ENCODE measurements at regions not wholly inside any gene's neighbourhood (a gene's known extent, or its start where the extent isn't known, plus 50 kb on each side); places are given as distances from the start of the nearest gene placed in this dataset.
A peak's percentile ranks its signal among the peaks of the same experiment; 100 is the strongest.
"Not testable (repeated sequence)": the region's sequence is repeated elsewhere in the genome, so short reads cannot be mapped to it uniquely, and the experiment has no call there.

DNA sequence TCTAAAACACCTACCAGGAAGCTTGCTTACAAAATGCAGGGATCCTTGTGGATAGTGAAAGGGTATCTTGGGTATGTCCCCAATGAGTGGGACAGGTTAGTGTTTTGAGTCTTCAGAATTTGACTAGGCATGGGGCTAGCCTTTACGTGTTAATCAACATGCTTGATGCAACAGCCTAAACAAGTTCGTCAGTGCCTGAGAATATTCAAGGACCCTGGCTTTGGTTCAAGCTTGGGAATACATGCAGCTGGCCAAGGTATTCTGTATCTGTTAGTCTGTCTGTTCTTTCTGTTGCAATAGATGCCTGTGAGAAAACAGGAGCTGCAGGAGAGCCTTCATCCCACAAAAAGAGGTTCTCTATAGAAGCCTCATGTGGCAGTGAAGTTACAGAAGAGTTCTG, 149.5 kb downstream of the CCNG2 start:
- DNase-seq (ENCODE audit: low spot score) = no peak

DNA sequence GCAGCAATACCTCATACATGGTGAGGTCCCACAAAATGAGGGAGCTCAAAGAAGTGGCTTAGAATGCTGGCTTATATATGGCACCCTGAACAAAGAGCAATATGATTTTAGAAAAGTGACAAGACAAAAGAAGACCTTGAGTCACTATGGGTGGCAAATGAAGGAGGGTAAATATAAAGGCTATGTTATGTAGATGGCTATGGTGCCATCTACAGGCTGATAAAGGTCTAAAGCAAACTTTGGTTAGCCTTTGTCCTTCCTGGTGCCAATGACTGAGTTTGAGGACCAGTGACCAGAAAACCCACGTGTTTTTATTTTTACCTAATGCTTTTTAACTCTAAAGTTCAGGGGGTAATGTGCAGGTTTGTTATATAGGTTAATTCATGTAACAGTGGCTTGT, 151.8 kb downstream of the CCNG2 start:
- DNase-seq (ENCODE audit: low spot score) = peak; percentile 71

DNA sequence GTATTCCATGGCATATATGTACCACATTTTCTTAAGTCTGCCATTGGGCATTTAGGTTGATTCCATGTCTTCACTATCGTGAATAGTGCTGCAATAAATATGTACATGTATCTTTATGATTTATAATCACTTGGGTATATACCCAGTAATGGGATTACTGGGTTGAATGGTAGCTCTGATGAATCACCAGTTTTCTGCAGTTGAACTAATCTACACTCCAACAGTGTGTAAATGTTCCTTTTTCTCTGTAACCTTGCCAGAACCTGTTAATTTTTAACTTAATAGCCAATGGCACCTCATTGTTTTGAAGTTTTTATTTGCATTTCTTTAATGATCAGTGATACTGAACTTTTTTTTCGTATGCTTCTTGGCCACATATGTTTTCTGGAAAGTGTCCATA, 152.5 kb downstream of the CCNG2 start:
- DNase-seq (ENCODE audit: low spot score) = no peak

- peak; percentile 35 for DNase-seq (ENCODE audit: low spot score)
Measured at GRCh38 chr4:77310931-77311330, 153.9 kb downstream of the CCNG2 start.

- no peak for DNase-seq (ENCODE audit: low spot score)
Measured at GRCh38 chr4:77314697-77315096, 157.7 kb downstream of the CCNG2 start.

DNA sequence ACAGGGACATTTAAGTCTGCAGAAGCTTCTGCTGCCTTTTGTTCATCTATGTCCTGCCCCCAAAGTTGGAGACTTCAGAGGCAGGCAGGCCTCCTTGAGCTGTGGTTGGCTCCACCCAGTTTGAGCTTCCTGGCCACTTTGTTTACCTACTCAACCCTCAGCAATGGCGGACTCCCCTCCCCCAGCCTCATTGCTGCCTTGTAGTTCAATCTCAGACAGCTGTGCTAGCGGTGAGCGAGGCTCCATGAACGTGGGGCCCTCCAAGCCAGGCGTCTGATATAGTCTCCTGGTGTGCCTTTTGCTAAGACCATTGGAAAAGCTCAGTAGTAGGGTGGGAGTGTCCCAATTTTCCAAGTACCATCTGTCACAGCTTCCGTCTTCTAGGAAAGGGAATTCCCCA, 170.1 kb downstream of the CCNG2 start:
- DNase-seq (ENCODE audit: low spot score) = no peak

- DNase-seq (ENCODE audit: low spot score) = no peak
Measured at GRCh38 chr4:77332696-77333270, 175.8 kb downstream of the CCNG2 start.

DNA sequence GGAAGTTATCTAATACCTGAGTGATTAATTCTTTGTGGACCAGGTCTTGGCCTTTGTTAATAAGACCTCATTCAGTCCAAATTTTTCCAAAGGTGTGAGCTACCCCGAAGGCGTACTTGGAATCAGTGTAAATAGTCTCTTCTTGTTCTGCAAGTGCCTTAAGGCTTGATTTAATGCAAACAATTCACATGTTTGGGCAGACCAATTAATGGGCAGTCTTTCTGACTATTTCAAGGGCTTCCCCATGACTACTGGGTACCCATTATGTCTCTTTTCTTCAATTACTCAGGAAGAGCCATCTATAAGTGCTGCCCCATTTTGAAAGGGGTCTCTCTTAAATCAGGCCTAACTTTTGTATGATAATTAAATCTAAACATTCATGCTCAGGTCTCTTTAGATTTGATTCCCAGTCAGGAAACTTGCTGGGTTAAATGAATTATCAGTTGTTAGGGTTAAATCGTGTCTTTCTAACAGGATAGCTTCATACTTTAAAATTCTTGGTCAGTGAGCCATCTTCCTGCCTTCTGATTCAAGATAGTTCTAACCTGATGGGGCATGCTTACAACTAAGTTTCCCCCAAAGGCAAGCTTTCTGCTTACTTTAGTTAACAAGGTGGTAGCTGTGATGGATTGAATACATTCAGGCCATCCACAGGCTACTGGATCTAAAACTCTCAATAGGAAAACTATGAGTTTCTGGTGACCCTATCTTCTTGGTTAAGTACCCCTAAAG, 179.6 kb downstream of the CCNG2 start:
- no peak for DNase-seq (ENCODE audit: low spot score)

DNA sequence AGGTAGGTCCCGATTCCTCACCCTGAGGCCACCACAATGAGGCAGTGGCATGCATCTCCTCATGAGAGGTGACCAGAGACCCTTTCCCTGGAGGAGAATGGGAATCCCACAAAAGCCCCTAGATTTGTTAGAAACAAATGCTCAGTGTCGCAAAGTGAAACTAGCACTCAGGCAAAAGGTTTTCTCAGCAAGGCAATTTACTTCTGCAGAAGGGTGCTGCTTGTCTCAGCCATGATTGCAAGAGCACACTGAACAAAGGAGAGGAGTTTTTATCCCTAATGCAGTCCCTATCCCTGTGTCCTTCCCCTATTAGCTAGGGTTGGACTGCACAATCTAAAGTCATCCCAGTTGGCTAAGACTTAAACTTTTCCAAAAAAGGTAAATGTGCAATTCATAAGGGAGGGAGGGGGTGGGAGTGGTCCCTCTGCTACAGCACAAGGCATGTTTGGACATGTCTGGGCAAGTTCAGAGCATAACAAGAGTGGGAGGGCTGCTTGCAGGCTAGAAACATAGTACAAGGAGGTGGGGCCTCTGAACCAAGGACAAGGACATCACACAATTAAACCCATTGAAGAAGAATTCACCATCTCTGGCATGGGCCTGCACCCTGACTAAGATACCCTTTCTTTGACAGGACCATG, 185.3 kb downstream of the CCNG2 start:
- DNase-seq (ENCODE audit: low spot score) = no peak

- DNase-seq (ENCODE audit: low spot score) = no peak
Measured at GRCh38 chr4:77344001-77344400, 187.0 kb downstream of the CCNG2 start.

- no peak for DNase-seq (ENCODE audit: low spot score)
Measured at GRCh38 chr4:77344784-77345183, 187.8 kb downstream of the CCNG2 start.

DNA sequence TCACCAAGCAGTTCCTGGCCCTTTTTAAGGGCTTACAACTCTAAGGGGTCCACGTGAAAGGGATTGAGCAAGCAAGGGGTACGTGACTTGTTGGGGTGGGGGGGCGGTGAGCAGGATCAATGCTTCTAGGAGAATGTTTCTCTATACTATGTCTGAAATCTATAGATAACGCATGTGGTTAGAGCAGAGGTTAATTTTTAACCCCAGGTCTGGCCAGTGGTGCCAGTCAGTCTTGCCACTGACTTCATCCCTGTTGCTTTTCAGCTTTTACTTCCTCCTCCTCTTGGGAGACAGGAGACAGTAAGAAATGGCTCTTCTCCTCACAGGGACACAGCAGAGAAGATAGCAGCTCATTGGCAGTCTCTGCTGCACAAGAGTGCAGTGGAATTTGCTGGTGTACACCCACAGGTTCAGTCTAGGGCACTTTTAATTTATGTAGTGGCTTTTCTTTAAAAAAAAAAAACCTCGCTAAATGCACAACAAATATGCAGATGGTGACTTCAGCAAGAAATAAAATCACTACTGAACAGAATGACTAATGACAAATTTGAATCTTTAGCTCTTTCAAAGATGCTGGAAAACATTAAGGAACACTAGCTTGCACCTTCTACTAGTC, 190.5 kb downstream of the CCNG2 start:
- DNase-seq (ENCODE audit: low spot score) = no peak

- no peak for DNase-seq (ENCODE audit: low spot score)
Measured at GRCh38 chr4:77348815-77349214, 191.8 kb downstream of the CCNG2 start.

- DNase-seq (ENCODE audit: low spot score) = no peak
Measured at GRCh38 chr4:77349364-77349763, 192.4 kb downstream of the CCNG2 start.

DNA sequence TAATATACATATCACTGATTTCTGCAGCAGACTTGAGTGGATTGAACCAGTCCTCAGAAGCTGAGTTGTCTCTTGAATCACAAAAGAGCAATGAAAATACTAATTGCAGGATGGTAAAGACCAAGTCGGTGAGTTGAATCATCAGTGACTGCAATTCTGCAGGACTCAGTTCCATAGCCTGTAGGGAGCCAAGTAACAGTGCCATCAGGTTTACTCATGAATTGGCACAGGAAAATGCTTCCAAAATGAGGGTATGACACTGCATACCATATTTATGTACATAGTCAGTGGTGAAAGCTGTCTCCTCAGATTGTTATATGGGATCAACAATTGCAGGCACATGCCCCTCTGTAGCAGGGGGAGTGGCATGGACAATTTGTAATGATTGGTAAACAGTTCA, 192.8 kb downstream of the CCNG2 start:
- DNase-seq (ENCODE audit: low spot score) = peak; percentile 37

DNA sequence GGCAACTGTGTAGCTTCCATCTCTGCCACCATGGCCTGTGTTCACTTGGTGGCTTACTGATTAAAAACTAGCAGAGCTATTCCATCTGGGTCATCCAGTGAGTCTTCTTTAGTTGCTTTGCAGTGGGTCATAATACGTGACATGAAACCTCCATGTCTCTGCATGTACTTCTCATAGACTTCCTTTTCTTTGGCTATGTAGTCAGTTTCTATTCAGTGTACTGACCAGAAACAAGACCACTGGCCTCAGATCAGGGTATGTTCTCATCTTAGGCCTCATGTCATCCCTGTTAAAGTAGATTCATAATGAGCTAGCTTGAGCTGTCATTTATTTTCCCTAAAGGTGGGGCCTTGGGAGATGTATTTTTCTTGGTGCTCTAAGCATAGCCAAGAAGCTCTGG, 195.2 kb downstream of the CCNG2 start:
- DNase-seq (ENCODE audit: low spot score) = no peak

DNA sequence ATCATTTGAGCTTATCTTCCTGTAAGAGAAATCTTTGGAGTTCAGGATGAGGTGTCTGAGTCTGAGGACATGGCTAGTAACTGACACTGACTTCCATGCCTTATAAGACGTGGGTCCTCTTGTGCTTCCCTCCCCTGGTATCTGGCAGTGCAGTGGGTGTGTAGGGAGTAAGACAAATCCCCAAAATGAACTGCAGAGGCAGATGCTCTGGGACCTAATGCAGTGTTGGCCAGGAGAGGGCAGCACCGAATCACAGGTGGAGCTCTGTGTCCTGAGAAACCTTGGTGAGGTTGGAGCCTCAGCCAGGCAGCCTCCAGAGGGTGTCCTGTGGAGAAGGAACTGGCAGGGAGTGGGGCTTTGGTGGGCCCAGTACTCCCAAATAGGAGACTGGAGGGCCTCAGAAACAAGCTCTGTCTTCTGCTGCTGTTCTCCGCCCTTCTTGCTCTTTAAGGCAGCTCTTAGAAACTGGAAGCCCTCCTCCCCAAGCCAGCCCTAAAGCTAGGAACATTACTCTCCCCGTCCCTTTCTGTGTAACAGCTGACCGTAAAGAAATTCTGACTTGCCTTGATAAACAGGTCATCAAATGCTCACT, 196.8 kb downstream of the CCNG2 start:
- DNase-seq (ENCODE audit: low spot score) = not testable (repeated sequence)

DNA sequence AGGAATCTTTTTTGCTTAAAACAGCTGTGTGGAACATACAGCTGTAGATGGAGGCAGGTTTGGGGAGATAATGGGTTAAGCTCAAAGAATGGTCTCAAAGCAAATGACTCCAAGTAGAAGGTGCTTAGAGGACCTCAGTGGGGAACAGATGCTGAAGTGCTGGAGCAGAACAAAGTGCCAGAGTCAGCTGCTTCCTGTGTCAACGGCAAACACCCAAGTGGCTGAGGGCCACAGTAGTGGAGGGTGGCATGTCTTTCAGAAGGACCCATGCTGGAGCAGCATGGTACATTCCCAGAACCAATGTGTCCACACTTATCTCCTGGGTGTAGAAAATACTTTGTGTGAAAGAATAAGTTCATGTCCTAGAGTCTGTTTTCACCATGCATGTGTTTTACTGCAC, 197.5 kb downstream of the CCNG2 start:
- no peak for DNase-seq (ENCODE audit: low spot score)

- no peak for DNase-seq (ENCODE audit: low spot score)
Measured at GRCh38 chr4:77355731-77356130, 198.7 kb downstream of the CCNG2 start.

DNA sequence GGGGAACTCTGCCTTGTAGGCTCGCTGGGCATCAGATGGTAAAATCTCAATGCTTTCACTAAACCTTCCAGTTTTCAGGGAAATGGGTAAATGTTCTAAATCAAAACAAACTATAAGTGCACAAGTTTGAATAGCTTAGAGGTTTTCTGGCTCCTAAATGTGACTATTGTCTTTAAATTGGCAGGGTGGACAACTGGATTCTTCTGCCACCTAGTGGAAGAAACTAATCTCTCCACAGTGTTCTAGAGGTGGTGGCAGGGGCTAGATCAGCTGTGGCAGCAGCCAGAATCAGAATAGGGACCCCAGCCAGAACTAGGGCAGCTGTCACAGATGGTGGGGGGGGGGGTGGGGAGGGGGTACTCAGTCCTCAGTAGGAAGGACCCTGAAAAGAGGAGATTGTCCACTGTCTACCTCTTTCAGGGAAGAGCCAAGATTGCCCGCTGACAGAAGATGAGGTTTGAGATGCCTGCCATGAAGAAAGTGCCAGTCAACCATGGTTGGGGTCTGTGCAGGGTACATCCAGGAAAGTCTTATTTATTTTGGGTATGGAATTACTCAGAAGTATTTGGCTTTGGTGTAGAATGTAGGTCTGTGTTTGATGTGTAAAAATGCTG, 201.4 kb downstream of the CCNG2 start:
- DNase-seq (ENCODE audit: low spot score) = peak; percentile 80

- DNase-seq (ENCODE audit: low spot score) = no peak
Measured at GRCh38 chr4:77360451-77360850, 203.4 kb downstream of the CCNG2 start.

DNA sequence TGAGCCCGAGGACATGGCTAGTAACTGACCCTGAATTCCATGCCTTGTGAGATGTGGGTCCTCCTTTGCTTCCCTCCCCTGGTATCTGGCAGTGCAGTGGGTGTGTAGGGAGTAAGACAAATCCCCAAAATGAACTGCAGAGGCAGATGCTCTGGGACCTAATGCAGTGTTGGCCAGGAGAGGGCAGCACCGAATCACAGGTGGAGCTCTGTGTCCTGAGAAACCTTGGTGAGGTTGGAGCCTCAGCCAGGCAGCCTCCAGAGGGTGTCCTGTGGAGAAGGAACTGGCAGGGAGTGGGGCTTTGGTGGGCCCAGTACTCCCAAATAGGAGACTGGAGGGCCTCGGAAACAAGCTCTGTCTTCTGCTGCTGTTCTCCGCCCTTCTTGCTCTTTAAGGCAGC, 209.9 kb downstream of the CCNG2 start:
- DNase-seq (ENCODE audit: low spot score) = not testable (repeated sequence)
